H1 (cell line): ENCODE measurements at regions not wholly inside any gene's neighbourhood (a gene's known extent, or its start where the extent isn't known, plus 50 kb on each side); places are given as distances from the start of the nearest gene placed in this dataset.

Experiments used
- ASH2L ChIP-seq: fragments of 200-600, 300-600 bp; sonication (generic); IDR thresholded peaks from one replicate; pipeline ENCODE4 v1.7.1; 2017; ENCODE audit warnings: low read length
- CBX5 ChIP-seq: fragments of 300-800, 300-1000 bp; sonication (generic); IDR thresholded peaks from 2 replicates; pipeline ENCODE4 v1.7.1; 2016; ENCODE audit warnings: antibody characterized with exemption, low read length, low read depth
- CHD1 ChIP-seq: IDR thresholded peaks from 2 replicates; pipeline ENCODE4 v1.6.1; 2012; ENCODE audit warnings: low read depth, low read length, improper control_type of control experiment
- EGR1 ChIP-seq: IDR thresholded peaks from 2 replicates; pipeline ENCODE4 v1.6.1; 2011; ENCODE audit warnings: low read depth, low read length, borderline replicate concordance
- KDM4A ChIP-seq: IDR thresholded peaks from one replicate; pipeline ENCODE4 v1.7.1; 2012; ENCODE audit warnings: low read depth, mild to moderate bottlenecking, moderate library complexity, low read length, inconsistent platforms; ENCODE audit not compliant: severe bottlenecking
- PHF8 ChIP-seq: fragments of 200-600 bp; sonication (generic); conservative IDR thresholded peaks from 2 replicates; pipeline ENCODE4 v1.7.1; 2012; ENCODE audit warnings: low read depth, mild to moderate bottlenecking, inconsistent platforms, low read length, moderate library complexity
- SUZ12 ChIP-seq: fragments of 200-600 bp; sonication (generic); IDR thresholded peaks from 2 replicates; pipeline ENCODE4 v1.6.1; 2012; ENCODE audit warnings: mild to moderate bottlenecking, inconsistent platforms, low read length, moderate library complexity, mixed read lengths
- TAF1 ChIP-seq: IDR thresholded peaks from 2 replicates; pipeline ENCODE4 v1.6.1; 2011; ENCODE audit warnings: mild to moderate bottlenecking, low read depth, low read length

- TF ChIP-seq ASH2L (no peak), PHF8 (no peak), EGR1 (no peak), TAF1 (no peak), CHD1 (no peak), SUZ12 (no peak), KDM4A (no peak), CBX5 (no peak)
Observed at GRCh38 chr20:6835609-6836008, 68.1 kb downstream of the BMP2 start (continued).
